ENCODE measurements at regions not wholly inside any gene's neighbourhood (a gene's known extent, or its start where the extent isn't known, plus 50 kb on each side); places are given as distances from the start of the nearest gene placed in this dataset.

DNA sequence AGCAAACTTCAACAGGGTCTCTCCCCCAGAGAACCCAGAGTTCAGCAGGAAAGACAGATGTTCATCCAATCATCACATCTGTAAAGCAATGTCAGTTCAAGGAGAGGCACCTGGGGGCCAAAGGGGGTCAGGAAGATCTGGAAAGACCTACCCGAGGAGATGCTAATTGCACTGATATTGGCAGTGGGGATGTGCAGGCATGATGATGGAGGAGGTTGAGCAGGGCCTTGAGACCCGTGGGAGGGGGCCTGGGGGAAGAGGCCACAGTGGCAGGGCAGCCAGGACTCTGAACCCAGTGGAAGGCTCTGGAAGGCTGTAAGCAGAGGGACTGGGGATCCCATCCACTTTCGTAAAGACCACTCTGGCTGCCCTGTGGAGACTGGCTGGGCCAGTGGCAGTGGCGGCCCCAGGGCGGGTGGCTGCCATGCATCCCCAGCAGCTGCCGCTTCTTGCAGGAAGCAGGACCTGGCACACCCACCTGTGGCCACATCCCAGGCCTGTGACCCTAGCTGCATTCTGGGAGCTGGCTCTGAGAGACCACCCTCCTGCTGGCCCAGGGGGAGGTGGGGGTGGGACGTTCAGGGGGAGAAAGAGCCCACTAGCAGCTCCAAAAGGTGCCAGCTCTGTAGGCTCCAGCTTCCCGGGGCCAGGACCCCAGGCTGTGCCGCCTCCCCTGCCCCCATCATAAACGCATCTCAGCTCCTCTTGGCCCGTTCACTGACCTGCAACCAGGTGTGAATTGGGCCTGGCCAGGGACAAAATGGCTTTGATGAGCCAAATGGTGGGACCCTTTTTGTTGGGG is 59.9 kb upstream of the FGF3 start:
- no peak for DNase-seq (ENCODE audit: low read depth, low spot score)
- Histone ChIP-seq H3K27ac (ENCODE audit: low read depth, low read length) (no peak overlapping the region), H3K9me3 (ENCODE audit: control insufficient read depth, insufficient read depth, low read length) (no peaks in the 10 kb centered on the region; the same call in 1 of the 2 replicates), H3K27me3 (ENCODE audit: control insufficient read depth, insufficient read depth, low read length) (peaks cover 42% of the 10 kb centered on the region), H3K4me3 (ENCODE audit: low read depth, low read length) (no peak overlapping the region)
- CTCF ChIA-PET, result interaction anchor here (0.6 kb wide), 1 partner anchor 316 kb away, joined by 3 read pairs; no protein-coding TSS in a partner anchor
- POLR2A ChIA-PET, result no interaction called here
- TF ChIP-seq, protein P1, sequence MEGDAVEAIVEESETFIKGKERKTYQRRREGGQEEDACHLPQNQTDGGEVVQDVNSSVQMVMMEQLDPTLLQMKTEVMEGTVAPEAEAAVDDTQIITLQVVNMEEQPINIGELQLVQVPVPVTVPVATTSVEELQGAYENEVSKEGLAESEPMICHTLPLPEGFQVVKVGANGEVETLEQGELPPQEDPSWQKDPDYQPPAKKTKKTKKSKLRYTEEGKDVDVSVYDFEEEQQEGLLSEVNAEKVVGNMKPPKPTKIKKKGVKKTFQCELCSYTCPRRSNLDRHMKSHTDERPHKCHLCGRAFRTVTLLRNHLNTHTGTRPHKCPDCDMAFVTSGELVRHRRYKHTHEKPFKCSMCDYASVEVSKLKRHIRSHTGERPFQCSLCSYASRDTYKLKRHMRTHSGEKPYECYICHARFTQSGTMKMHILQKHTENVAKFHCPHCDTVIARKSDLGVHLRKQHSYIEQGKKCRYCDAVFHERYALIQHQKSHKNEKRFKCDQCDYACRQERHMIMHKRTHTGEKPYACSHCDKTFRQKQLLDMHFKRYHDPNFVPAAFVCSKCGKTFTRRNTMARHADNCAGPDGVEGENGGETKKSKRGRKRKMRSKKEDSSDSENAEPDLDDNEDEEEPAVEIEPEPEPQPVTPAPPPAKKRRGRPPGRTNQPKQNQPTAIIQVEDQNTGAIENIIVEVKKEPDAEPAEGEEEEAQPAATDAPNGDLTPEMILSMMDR (IDR thresholded peaks at IDR 0.05; ENCODE audit: low read depth, low read length), result no peak

DNA sequence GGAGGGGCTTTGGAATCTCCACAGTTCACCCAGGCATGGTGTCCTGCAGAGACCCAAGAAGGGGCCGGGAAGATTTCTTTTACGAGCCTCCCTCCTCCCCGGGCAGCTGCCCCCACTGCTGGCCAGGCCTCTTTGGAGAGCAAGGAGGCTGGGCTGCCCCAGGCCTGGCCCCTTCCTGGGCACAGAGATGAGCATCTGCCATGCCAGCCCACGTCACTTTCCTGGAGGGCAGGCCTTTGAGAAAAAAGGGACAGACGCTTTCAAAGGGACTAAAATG is 60.5 kb upstream of the FGF3 start:
- peaks cover 42% of the 10 kb centered on the region for H3K27me3 ChIP-seq (ENCODE audit: control insufficient read depth, insufficient read depth, low read length)
- DNase-seq (ENCODE audit: low read depth, low spot score), result no peak
- H3K9me3 ChIP-seq (ENCODE audit: control insufficient read depth, insufficient read depth, low read length), result no peaks in the 10 kb centered on the region; the same call in 1 of the 2 replicates
- ChIA-PET POLR2A (no interaction called here), CTCF (interaction anchor here (0.6 to 0.9 kb wide), 2 partner anchors 9 to 316 kb away, joined by 3 read pairs; no protein-coding TSS in a partner anchor)
- no peak overlapping the region for H3K27ac ChIP-seq (ENCODE audit: low read depth, low read length)
- H3K4me3 ChIP-seq (ENCODE audit: low read depth, low read length), result no peak overlapping the region
- TF ChIP-seq, protein P1 (IDR thresholded peaks at IDR 0.05; ENCODE audit: low read depth, low read length), result no peak

DNA sequence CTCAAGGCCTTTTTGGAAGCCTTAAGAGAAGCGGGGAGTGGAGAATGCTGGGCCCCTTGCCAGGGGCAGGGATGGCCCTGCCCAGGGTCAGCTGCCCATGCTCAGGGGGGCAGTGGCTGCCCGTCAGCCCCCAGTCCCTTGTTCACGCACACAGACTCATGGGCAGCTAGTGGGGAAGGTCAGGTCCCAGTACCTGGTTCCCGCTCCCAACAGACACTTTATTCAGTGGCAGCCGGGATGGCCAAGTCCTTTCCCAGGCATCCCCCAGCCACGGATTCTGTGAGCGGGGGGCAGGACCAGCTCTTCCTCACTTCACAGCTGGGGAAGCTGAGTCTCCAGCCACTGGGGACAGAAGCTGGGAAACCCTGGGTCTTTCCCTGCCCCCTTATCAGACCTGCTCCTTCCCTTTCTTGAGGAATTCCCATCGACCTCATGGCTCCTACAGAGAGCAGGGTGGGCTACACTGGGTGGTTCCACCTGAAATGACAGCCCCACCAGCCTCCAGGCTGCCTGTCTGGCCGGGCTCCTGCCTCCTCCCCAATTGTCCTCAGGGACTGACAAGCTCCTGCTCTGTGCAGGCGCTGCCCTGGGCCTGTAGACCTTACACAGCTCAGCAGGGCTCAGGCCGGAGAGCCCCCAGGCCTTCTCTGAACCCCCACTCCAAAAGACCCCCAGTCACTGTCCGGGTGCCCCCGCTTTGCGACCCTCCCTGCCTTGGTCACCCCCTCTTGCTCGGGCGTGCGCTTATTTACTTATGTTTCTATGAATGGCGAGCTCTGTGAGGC is 61.0 kb upstream of the FGF3 start:
- Histone ChIP-seq H3K27ac (ENCODE audit: low read depth, low read length) (no peak overlapping the region), H3K4me3 (ENCODE audit: low read depth, low read length) (no peak overlapping the region), H3K9me3 (ENCODE audit: control insufficient read depth, insufficient read depth, low read length) (no peaks in the 10 kb centered on the region; the same call in 1 of the 2 replicates), H3K27me3 (ENCODE audit: control insufficient read depth, insufficient read depth, low read length) (peaks cover 37% of the 10 kb centered on the region)
- TF ChIP-seq, protein P1 (IDR thresholded peaks at IDR 0.05; ENCODE audit: low read depth, low read length), result no peak
- POLR2A ChIA-PET, result no interaction called here
- DNase-seq (ENCODE audit: low read depth, low spot score), result no peak
- CTCF ChIA-PET, result interaction anchor here (0.9 kb wide), 1 partner anchor 9 kb away, joined by 3 read pairs; no protein-coding TSS in a partner anchor

DNA sequence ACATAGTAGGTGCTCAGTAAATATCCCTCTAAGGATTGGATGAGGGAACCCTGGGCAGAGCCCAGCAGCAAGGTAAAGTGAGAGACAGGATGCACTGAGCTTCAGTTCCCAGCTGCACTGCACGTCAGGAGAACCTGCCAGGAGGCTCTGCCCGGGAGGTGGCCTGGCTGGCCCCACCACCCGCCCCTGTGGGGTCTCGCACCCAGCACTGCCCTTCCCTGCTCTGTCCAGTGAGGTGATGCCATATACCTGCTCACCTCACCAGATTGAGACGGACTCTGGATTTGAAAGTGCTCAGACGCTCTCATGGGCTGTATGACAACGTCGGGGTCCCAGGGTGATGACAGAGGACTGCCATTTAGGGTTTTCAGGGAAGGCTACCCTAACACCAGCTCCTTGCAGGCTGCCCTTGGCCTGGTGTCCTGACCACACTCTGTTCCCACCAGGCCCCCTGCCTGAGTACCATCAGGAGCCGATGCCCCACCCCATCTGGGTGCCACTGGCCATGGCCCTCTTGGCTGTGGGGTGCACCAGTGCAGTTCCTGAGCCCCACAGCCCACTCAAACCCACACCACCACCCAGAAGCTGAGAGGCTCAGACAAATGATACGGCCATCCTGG is 61.7 kb upstream of the FGF3 start:
- Histone ChIP-seq H3K27me3 (ENCODE audit: control insufficient read depth, insufficient read depth, low read length) (peaks cover 31% of the 10 kb centered on the region), H3K27ac (ENCODE audit: low read depth, low read length) (no peak overlapping the region), H3K4me3 (ENCODE audit: low read depth, low read length) (no peak overlapping the region), H3K9me3 (ENCODE audit: control insufficient read depth, insufficient read depth, low read length) (no peaks in the 10 kb centered on the region; the same call in 1 of the 2 replicates)
- ChIA-PET POLR2A (no interaction called here), CTCF (no interaction called here)
- TF ChIP-seq, protein P1 (IDR thresholded peaks at IDR 0.05; ENCODE audit: low read depth, low read length), result no peak
- no peak for DNase-seq (ENCODE audit: low read depth, low spot score)

Measured in AG04450 (cell line).